Heart left ventricle (tissue), 13 donors: ENCODE measurements at regions not wholly inside any gene's neighbourhood (a gene's known extent, or its start where the extent isn't known, plus 50 kb on each side); places are given as distances from the start of the nearest gene placed in this dataset.

Experiments
- POLR2A ChIP-seq, 2 donors: fragments of 450-650 bp; IDR thresholded peaks; one replicate each; pipeline ENCODE4 v1.6.1; 2017; ENCODE audit warnings: antibody characterized with exemption in 2 of 2, mild to moderate bottlenecking in 2 of 2, moderate library complexity in 2 of 2
- TF ChIP-seq, protein P1 (sequence below), 12 donors: fragments of 200-600 bp; sonication (generic) in 4 of 12; IDR thresholded peaks; one replicate each; pipeline versions ENCODE4 v1.5.0 to v1.8.0; 2018 to 2022; ENCODE audit warnings: antibody characterized with exemption in 12 of 12, mild to moderate bottlenecking in 5 of 12
- donor health status: ischemic (EF 13 %, LVEDD 7.1; RV severe dilation, severe dysfunction).
- donor health status: DM: no; HTN: yes; CAD: no.
- donor health status: DM: no; HTN: no; CAD: no.
- donor health status: ischemic (EF 25% LVEDD 6.9; RV normal size, moderate dysfunction).
- donor health status: ischemic (EF 25% LVEDD 5.7; RV mildly dilated, moderate dysfunction).
- donor health status: ischemic (EF 35%, LVEDD 5.7; RV mildly dilated, moderate dysfunction).
- donor health status: nonischemic (EF 11% LVEDD 7.7; RV severe dilation, severe dysfunction).
- donor health status: DM: yes; HTN: yes; CAD: no.
- donor health status: PGD.
- donor health status: ischemic (EF 29% LVEDD 5.4; RV normal size, mild dysfunction).
- donor health status: nonischemic (EF 23%, LVEDD 6.1; RV moderate dilation, normal function).

GRCh38 chr6:144395826-144396225 lies 110.7 kb downstream of the UTRN start:
- TF ChIP-seq, protein P1, sequence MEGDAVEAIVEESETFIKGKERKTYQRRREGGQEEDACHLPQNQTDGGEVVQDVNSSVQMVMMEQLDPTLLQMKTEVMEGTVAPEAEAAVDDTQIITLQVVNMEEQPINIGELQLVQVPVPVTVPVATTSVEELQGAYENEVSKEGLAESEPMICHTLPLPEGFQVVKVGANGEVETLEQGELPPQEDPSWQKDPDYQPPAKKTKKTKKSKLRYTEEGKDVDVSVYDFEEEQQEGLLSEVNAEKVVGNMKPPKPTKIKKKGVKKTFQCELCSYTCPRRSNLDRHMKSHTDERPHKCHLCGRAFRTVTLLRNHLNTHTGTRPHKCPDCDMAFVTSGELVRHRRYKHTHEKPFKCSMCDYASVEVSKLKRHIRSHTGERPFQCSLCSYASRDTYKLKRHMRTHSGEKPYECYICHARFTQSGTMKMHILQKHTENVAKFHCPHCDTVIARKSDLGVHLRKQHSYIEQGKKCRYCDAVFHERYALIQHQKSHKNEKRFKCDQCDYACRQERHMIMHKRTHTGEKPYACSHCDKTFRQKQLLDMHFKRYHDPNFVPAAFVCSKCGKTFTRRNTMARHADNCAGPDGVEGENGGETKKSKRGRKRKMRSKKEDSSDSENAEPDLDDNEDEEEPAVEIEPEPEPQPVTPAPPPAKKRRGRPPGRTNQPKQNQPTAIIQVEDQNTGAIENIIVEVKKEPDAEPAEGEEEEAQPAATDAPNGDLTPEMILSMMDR (IDR thresholded peaks at IDR 0.05): no peak
- no peak for TF ChIP-seq POLR2A (IDR thresholded peaks at IDR 0.05)
